ENCODE measurements at regions not wholly inside any gene's neighbourhood (a gene's known extent, or its start where the extent isn't known, plus 50 kb on each side); places are given as distances from the start of the nearest gene placed in this dataset.

GRCh38 chr16:14013145-14013570 lies 58.0 kb upstream of the MRTFB start:
- 10% methylated on average over 4 of the region's 4 CpGs for WGBS (ENCODE audit: insufficient coverage, low coverage, missing lambda C conversion rate)
- no peaks in the 10 kb centered on the region for H3K36me3 ChIP-seq (ENCODE audit: control insufficient read depth, insufficient read depth, low read length)
- CTCF ChIA-PET (ENCODE audit: low intra/inter-chr PET ratio): no interaction called here
- H4K20me1 ChIP-seq (replicated peaks; ENCODE audit: control insufficient read depth, insufficient read depth, low read length): no peaks in the 10 kb centered on the region
- TF ChIP-seq TAF1 (IDR thresholded peaks at IDR 0.05; ENCODE audit: control insufficient read depth, extremely low read depth, insufficient read depth, low read length, severe bottlenecking) (no peak), CEBPG (CRISPR knock-in tag; IDR thresholded peaks at IDR 0.05) (no peak), CEBPG (tag; conservative IDR thresholded peaks at IDR 0.05 in 1 of 2, IDR thresholded peaks at IDR 0.05 in 1 of 2) (peak in 1 of 2 experiments; percentile 74; a peak in 2 of 4 replicates), GATA2 (CRISPR knock-in tag; IDR thresholded peaks at IDR 0.05) (no peak), FUS (optimal IDR thresholded peaks at IDR 0.05; ENCODE audit: low read depth, low read length) (no peak), CEBPB (tag; IDR thresholded peaks at IDR 0.05) (peak; percentile 76), NCOA4 (IDR thresholded peaks at IDR 0.05; ENCODE audit: partially characterized antibody) (no peak), KLF1 (tag; IDR thresholded peaks at IDR 0.05) (no peak)
- H3K27me3 ChIP-seq (ENCODE audit: control insufficient read depth in 2 of 2, insufficient read depth in 2 of 2, low read length in 2 of 2): peaks cover 21 to 22% of the 10 kb centered on the region in 2 experiments
- ATAC-seq: no peak
- H3K4me2 ChIP-seq (ENCODE audit: insufficient read depth, low read length): no peak overlapping the region
- H3K9ac ChIP-seq (ENCODE audit: insufficient read depth in 1 of 2, low read depth in 2 of 2, low read length in 2 of 2): no peak overlapping the region
- no peaks in the 10 kb centered on the region for H3K9me1 ChIP-seq (ENCODE audit: control insufficient read depth, insufficient read depth, low read length)
- no peaks in the 10 kb centered on the region for H3K9me3 ChIP-seq (replicated peaks; ENCODE audit: control insufficient read depth, insufficient read depth, low read depth, low read length)
- POLR2A ChIA-PET: interaction anchor here (1.0 kb wide), 1 partner anchor 15 kb away, joined by 3 read pairs; no protein-coding TSS in a partner anchor
- intact Hi-C loops (cut with micrococcal nuclease): no loop called here
- H2AFZ ChIP-seq (ENCODE audit: low read depth, low read length): no peak overlapping the region
- no peak overlapping the region for H3K4me3 ChIP-seq
- in situ Hi-C loops (cut with MboI): no loop called here
- H3K79me2 ChIP-seq (ENCODE audit: control insufficient read depth, insufficient read depth, low read length): no peaks in the 10 kb centered on the region
- DNase-seq (ENCODE audit: extremely low read depth in 1 of 4, low spot score in 3 of 4): no peak
- no peaks in the 10 kb centered on the region for H3K4me1 ChIP-seq (replicated peaks in 1 of 2; ENCODE audit: control insufficient read depth in 2 of 2, insufficient read depth in 2 of 2, low read length in 2 of 2)
- no TSS peak for BruUV-seq (replicated peaks)
- no peak overlapping the region for H3K27ac ChIP-seq (ENCODE audit: extremely low read depth, low read depth, low read length)
- FAIRE-seq: no peak

Measured in K562 (cell line).